K562 (cell line): ENCODE measurements at regions not wholly inside any gene's neighbourhood (a gene's known extent, or its start where the extent isn't known, plus 50 kb on each side); places are given as distances from the start of the nearest gene placed in this dataset.

Experiments used
- ATAC-seq: fragments of 200-7000 bp; cut with Tn5 transposase; 3 replicates; pipeline ENCODE4 v1.9.1; 2020; ENCODE audit warnings: moderate library complexity
- BruUV-seq: library from RNA; stranded (reverse); fragments of 400-500 nt; replicated peaks from 2 replicates; lab custom pipeline; 2021; lab: Mats Ljungman, UMichigan
- CTCF ChIA-PET: fragments of 300-600 bp; formaldehyde crosslinking; extraction: SDS; loops from one replicate; lab custom pipeline; 2021; ENCODE audit warnings: low intra/inter-chr PET ratio; lab: Yijun Ruan, JAX
- POLR2A ChIA-PET: fragments of 300-600, 350-650 bp; sonication (Branson Sonifier 250); formaldehyde crosslinking; extraction: SDS; loops from one replicate; lab custom pipeline; 2021; ENCODE audit warnings: antibody characterized with exemption, inconsistent platforms; lab: Yijun Ruan, JAX
- DNase-seq, 4 experiments: peaks; one replicate each; pipeline versions ENCODE4 v3.0.0 to v3.0.0-alpha.2; 2011 to 2018; ENCODE audit warnings: low spot score in 3 of 4, mixed read lengths in 3 of 4; ENCODE audit errors: extremely low read depth in 1 of 4
- FAIRE-seq: peaks from 2 replicates; lab custom pipeline; 2011; peaks lifted over from hg19 to GRCh38; lab: Jason Lieb, UNC
- H2AFZ ChIP-seq: 2 replicates; pipeline ENCODE4 v1.6.0; 2011; ENCODE audit warnings: low read depth, low read length, control low read depth, inconsistent platforms
- H3K27ac ChIP-seq: fragments of 200-600 bp; 3 replicates; pipeline ENCODE4 v1.8.0; 2011; ENCODE audit warnings: low read depth, mild to moderate bottlenecking, control low read depth, inconsistent platforms, low read length, moderate library complexity, mixed read lengths; ENCODE audit errors: extremely low read depth
- H3K27me3 ChIP-seq, 2 experiments: fragments of 300-600 bp in 1 of 2; 2 replicates in 1 of 2; 3 replicates in 1 of 2; pipeline versions ENCODE4 v1.6.0 to v1.8.0; 2011; ENCODE audit warnings: inconsistent platforms in 2 of 2, low read length in 2 of 2, mild to moderate bottlenecking in 1 of 2, mixed read lengths in 1 of 2, moderate library complexity in 1 of 2; ENCODE audit not compliant: control insufficient read depth in 2 of 2, insufficient read depth in 2 of 2
- H3K36me3 ChIP-seq: fragments of 300-600 bp; 3 replicates; pipeline ENCODE4 v1.8.0; 2011; ENCODE audit warnings: mild to moderate bottlenecking, low read length, inconsistent platforms; ENCODE audit not compliant: control insufficient read depth, insufficient read depth
- H3K4me1 ChIP-seq, 2 experiments: fragments of 200-600 bp in 1 of 2; replicated peaks in 1 of 2; 2 replicates in 1 of 2; 3 replicates in 1 of 2; pipeline versions ENCODE4 v1.5.1 to v1.8.0; 2011; ENCODE audit warnings: inconsistent platforms in 2 of 2, low read length in 2 of 2, mild to moderate bottlenecking in 1 of 2, mixed read lengths in 1 of 2, moderate library complexity in 1 of 2; ENCODE audit not compliant: control insufficient read depth in 2 of 2, insufficient read depth in 2 of 2
- H3K4me2 ChIP-seq: 2 replicates; pipeline ENCODE4 v1.6.1; 2011; ENCODE audit warnings: low read length, control low read depth, inconsistent platforms, mixed read lengths; ENCODE audit not compliant: insufficient read depth
- H3K4me3 ChIP-seq: fragments of 200-600 bp; sonication (generic), shearing (Covaris generic); 2 replicates; pipeline ENCODE4 v1.5.1; 2016; ENCODE audit warnings: control low read depth, inconsistent platforms
- H3K79me2 ChIP-seq: fragments of 200-600 bp; 3 replicates; pipeline ENCODE4 v1.8.0; 2011; ENCODE audit warnings: low read length, inconsistent platforms; ENCODE audit not compliant: control insufficient read depth, insufficient read depth
- H3K9ac ChIP-seq, 2 experiments: 2 replicates each; pipeline versions ENCODE4 v1.6.0 to v1.6.1; 2011; ENCODE audit warnings: low read depth in 2 of 2, low read length in 2 of 2, control low read depth in 1 of 2, inconsistent platforms in 1 of 2, mild to moderate bottlenecking in 1 of 2, mixed read lengths in 1 of 2; ENCODE audit not compliant: insufficient read depth in 1 of 2
- H3K9me1 ChIP-seq: one replicate; pipeline ENCODE4 v1.6.0; 2011; ENCODE audit warnings: inconsistent platforms, mild to moderate bottlenecking, low read length, moderate library complexity; ENCODE audit not compliant: control insufficient read depth, insufficient read depth
- H3K9me3 ChIP-seq: replicated peaks from 2 replicates; pipeline ENCODE4 v1.5.1; 2011; ENCODE audit warnings: low read depth, low read length, inconsistent platforms; ENCODE audit not compliant: control insufficient read depth, insufficient read depth
- H4K20me1 ChIP-seq: replicated peaks from 2 replicates; pipeline ENCODE4 v1.6.1; 2011; ENCODE audit warnings: low read length, inconsistent platforms, mixed read lengths; ENCODE audit not compliant: control insufficient read depth, insufficient read depth
- CHD1 ChIP-seq: fragments of 200-600 bp; sonication (generic); IDR thresholded peaks from one replicate; pipeline ENCODE4 v1.6.1; 2012; ENCODE audit warnings: mild to moderate bottlenecking, moderate library complexity, low read length, inconsistent platforms
- FOXP1 ChIP-seq: sonication (generic); formaldehyde crosslinking; IDR thresholded peaks from 2 replicates; pipeline ENCODE4 v1.8.0; 2022; ENCODE audit warnings: mild to moderate bottlenecking, missing genetic modification reagents
- KDM4B ChIP-seq, 2 experiments: fragments of 450-650 bp in 1 of 2; sonication (generic) in 1 of 2; IDR thresholded peaks; 2 replicates each; pipeline ENCODE4 v1.6.1; 2016 to 2017; ENCODE audit warnings: borderline replicate concordance in 2 of 2, antibody characterized with exemption in 1 of 2, low read depth in 1 of 2, mild to moderate bottlenecking in 1 of 2
- KDM5B ChIP-seq: fragments of 200-600 bp; sonication (generic); IDR thresholded peaks from 2 replicates; pipeline ENCODE4 v1.6.1; 2012; ENCODE audit warnings: low read depth, mild to moderate bottlenecking, moderate library complexity, low read length, control low read depth, inconsistent platforms; ENCODE audit not compliant: insufficient replicate concordance
- MTA1 ChIP-seq: fragments of 450-650 bp; IDR thresholded peaks from 2 replicates; pipeline ENCODE4 v1.6.1; 2017; ENCODE audit warnings: borderline replicate concordance
- NR3C1 ChIP-seq: sonication (generic); formaldehyde crosslinking; IDR thresholded peaks from 2 replicates; pipeline ENCODE4 v1.8.1; 2022; ENCODE audit warnings: missing genetic modification reagents
- RBM22 ChIP-seq: fragments of 200-400 bp; formaldehyde crosslinking; IDR thresholded peaks from 2 replicates; pipeline ENCODE4 v1.6.1; 2018; ENCODE audit warnings: low read length, low read depth; ENCODE audit not compliant: poor library complexity, severe bottlenecking
- SIX5 ChIP-seq, 2 experiments: IDR thresholded peaks; 2 replicates each; pipeline ENCODE4 v1.6.1; 2011; ENCODE audit warnings: low read length in 2 of 2, borderline replicate concordance in 1 of 2, low read depth in 1 of 2, mild to moderate bottlenecking in 1 of 2, moderate library complexity in 1 of 2; ENCODE audit not compliant: insufficient read depth in 1 of 2
- UBTF ChIP-seq, 2 experiments: IDR thresholded peaks; 2 replicates each; pipeline ENCODE4 v1.6.1; 2012; ENCODE audit warnings: improper control_type of control experiment in 2 of 2, low read depth in 2 of 2, low read length in 2 of 2, borderline replicate concordance in 1 of 2
- whole genome bisulfite sequencing: fragments of 100-300 bp; shearing (Covaris generic); methylation state at CpG from one replicate; pipeline ENCODE4 v1.1.6; 2016; ENCODE audit warnings: low coverage, mixed read lengths; ENCODE audit not compliant: insufficient coverage; ENCODE audit errors: missing lambda C conversion rate; 5-methylcytosine and 5-hydroxymethylcytosine counted together
- in situ Hi-C: fragments of 300-500 bp; cut with MboI; formaldehyde crosslinking; loops from 4 replicates; pipeline ENCODE4 v1.15.0; 2018; ENCODE audit warnings: inconsistent platforms, mixed read lengths
- intact Hi-C: fragments of 100-400 bp; cut with micrococcal nuclease; formaldehyde crosslinking; loops from 2 replicates; pipeline ENCODE4 v1.14.2; 2022

DNA sequence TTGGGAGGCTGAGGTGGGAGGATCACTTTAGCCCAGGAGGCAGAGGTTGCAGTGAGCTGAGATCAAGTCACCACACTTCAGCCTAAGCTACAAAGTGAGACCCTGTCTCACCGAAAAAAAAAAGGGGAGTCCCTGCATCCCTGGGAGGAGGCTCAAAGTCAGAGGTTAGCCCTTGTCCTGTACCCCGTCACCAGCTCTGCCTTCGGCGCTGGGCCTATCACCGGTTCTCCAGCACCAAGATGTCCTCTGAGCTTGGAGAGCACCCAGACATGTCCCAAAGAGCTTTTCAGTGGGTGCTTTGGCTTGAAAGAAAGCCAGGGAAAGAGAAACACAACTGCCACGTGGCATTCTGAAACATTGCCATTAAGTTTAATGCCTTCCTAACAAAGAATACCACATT lies 356.9 kb upstream of the TSHZ3 start (continued):
- no peak for TF ChIP-seq NR3C1

GRCh38 chr19:31706691-31707620 lies 357.7 kb upstream of the TSHZ3 start:
- no peaks in the 10 kb centered on the region for H3K79me2 ChIP-seq
- H3K27me3 ChIP-seq, result no peaks in the 10 kb centered on the region
- no peak for FAIRE-seq
- H3K36me3 ChIP-seq, result no peaks in the 10 kb centered on the region
- in situ Hi-C loops (no loop called here), intact Hi-C loops (no loop called here)
- H3K4me3 ChIP-seq, result no peak overlapping the region
- no peak overlapping the region for H3K27ac ChIP-seq
- ATAC-seq, result no peak
- DNase-seq, result no peak
- 2% methylated on average over 16 of the region's 18 CpGs for WGBS
- H3K9ac ChIP-seq, result no peak overlapping the region
- H2AFZ ChIP-seq, result no peak overlapping the region
- POLR2A ChIA-PET, result no interaction called here
- H3K9me3 ChIP-seq, result no peaks in the 10 kb centered on the region
- H3K9me1 ChIP-seq, result no peaks in the 10 kb centered on the region
- no peak for TF ChIP-seq KDM5B
- no peak overlapping the region for H3K4me2 ChIP-seq
- no TSS peak for BruUV-seq
- no peaks in the 10 kb centered on the region for H4K20me1 ChIP-seq
- CTCF ChIA-PET, result no interaction called here
- H3K4me1 ChIP-seq, result no peaks in the 10 kb centered on the region

DNA sequence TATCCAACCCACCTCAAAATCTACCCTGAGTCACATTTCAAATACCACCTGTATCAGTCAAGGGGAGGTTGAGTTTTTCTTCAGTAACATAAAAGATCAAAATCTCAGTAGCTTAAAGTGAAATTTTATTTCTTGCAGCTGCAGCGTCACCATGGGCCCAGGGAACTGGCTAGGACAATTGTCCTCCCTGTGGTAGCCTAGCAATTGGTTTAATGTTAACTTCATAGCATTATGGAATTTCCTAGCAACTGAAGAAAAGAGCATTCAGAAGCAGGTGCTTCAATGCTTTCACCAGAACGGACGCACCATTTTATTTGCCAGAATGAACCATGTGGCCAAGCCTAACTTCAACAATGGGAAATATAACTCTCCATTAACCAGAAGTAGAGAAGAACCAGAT lies 359.3 kb upstream of the TSHZ3 start:
- H3K4me3 ChIP-seq, result no peak overlapping the region
- no peak for ATAC-seq
- H3K79me2 ChIP-seq, result no peaks in the 10 kb centered on the region
- in situ Hi-C loops (no loop called here), intact Hi-C loops (no loop called here)
- H4K20me1 ChIP-seq, result no peaks in the 10 kb centered on the region
- H3K36me3 ChIP-seq, result no peaks in the 10 kb centered on the region
- DNase-seq, result no peak
- no peak overlapping the region for H3K27ac ChIP-seq
- BruUV-seq, result no TSS peak
- H3K4me1 ChIP-seq, result no peaks in the 10 kb centered on the region
- no peaks in the 10 kb centered on the region for H3K27me3 ChIP-seq
- POLR2A ChIA-PET, result no interaction called here
- no peaks in the 10 kb centered on the region for H3K9me1 ChIP-seq
- H3K9me3 ChIP-seq, result no peaks in the 10 kb centered on the region
- no peak overlapping the region for H3K9ac ChIP-seq
- 12% methylated on average over 3 of the region's 3 CpGs for WGBS
- H3K4me2 ChIP-seq, result no peak overlapping the region
- H2AFZ ChIP-seq, result no peak overlapping the region
- CTCF ChIA-PET, result no interaction called here
- no peak for FAIRE-seq
- TF ChIP-seq SIX5 (IDR thresholded peaks at IDR 0.05; ENCODE audit: borderline replicate concordance in 1 of 2, insufficient read depth in 1 of 2, low read depth in 1 of 2, low read length in 2 of 2), result no peak
- TF ChIP-seq CHD1, result no peak
- TF ChIP-seq UBTF (IDR thresholded peaks at IDR 0.05; ENCODE audit: borderline replicate concordance in 1 of 2, low read depth in 2 of 2, low read length in 2 of 2), result no peak
- TF ChIP-seq MTA1, result no peak
- no peak for TF ChIP-seq KDM4B (IDR thresholded peaks at IDR 0.05; ENCODE audit: borderline replicate concordance in 2 of 2, low read depth in 1 of 2)
- TF ChIP-seq FOXP1 (CRISPR knock-in tag), result no peak
- TF ChIP-seq RBM22, result no peak
